Activated CD8-positive, alpha-beta memory T cell treated with anti-CD3 and anti-CD28 coated beads, Interleukin-2, amount 10 ng/mL, durations not matched to agents 7 days and 5 days (primary cell): ENCODE measurements at regions not wholly inside any gene's neighbourhood (a gene's known extent, or its start where the extent isn't known, plus 50 kb on each side); places are given as distances from the start of the nearest gene placed in this dataset.

Experiments used
- ATAC-seq: fragments of 150-1000 bp; cut with Tn5 transposase; one replicate; pipeline ENCODE4 v1.10.0; 2021; ENCODE audit warnings: moderate library complexity
- CTCF ChIA-PET: fragments of 350-600 bp; sonication (Branson Sonifier 250); formaldehyde crosslinking; loops from one replicate; lab custom pipeline; 2021; ENCODE audit warnings: antibody characterized with exemption; lab: Charles Lee
- DNase-seq: peaks from one replicate; pipeline ENCODE4 v3.0.0-alpha.2; 2020
- H3K27ac Mint-ChIP-seq: one replicate; pipeline ENCODE4 v1.8.0; 2021; ENCODE audit warnings: mild to moderate bottlenecking, mixed read lengths
- H3K27me3 Mint-ChIP-seq: one replicate; pipeline ENCODE4 v1.8.0; 2021; ENCODE audit warnings: mixed read lengths
- H3K36me3 Mint-ChIP-seq: one replicate; pipeline ENCODE4 v1.8.0; 2021; ENCODE audit warnings: mild to moderate bottlenecking, mixed read lengths
- H3K4me1 Mint-ChIP-seq: one replicate; pipeline ENCODE4 v1.8.0; 2021; ENCODE audit warnings: mixed read lengths
- H3K4me3 Mint-ChIP-seq: one replicate; pipeline ENCODE4 v1.8.0; 2021; ENCODE audit warnings: mild to moderate bottlenecking, moderate library complexity, mixed read lengths
- H3K9me3 Mint-ChIP-seq: one replicate; pipeline ENCODE4 v1.8.0; 2022; ENCODE audit warnings: low read depth, mixed read lengths

- Mint-ChIP-seq H3K4me3 (no peak overlapping the region), H3K27me3 (no peaks in the 10 kb centered on the region), H3K27ac (no peak overlapping the region), H3K9me3 (peaks cover 11% of the 10 kb centered on the region), H3K4me1 (no peaks in the 10 kb centered on the region), H3K36me3 (no peaks in the 10 kb centered on the region)
- DNase-seq (no peak), ATAC-seq (no peak)
- CTCF ChIA-PET: no interaction called here
These were observed 491.2 kb downstream of the PYDC2 start for GRCh38 chr3:191952186-191952585.

- no peaks in the 10 kb centered on the region for H3K27me3 Mint-ChIP-seq
- DNase-seq (no peak), ATAC-seq (no peak)
- peaks cover 11% of the 10 kb centered on the region for H3K9me3 Mint-ChIP-seq
- H3K27ac Mint-ChIP-seq: no peak overlapping the region
- no peaks in the 10 kb centered on the region for H3K36me3 Mint-ChIP-seq
- H3K4me3 Mint-ChIP-seq: no peak overlapping the region
- CTCF ChIA-PET: no interaction called here
- no peaks in the 10 kb centered on the region for H3K4me1 Mint-ChIP-seq
These were observed 491.6 kb downstream of the PYDC2 start for GRCh38 chr3:191952609-191953008.

- Mint-ChIP-seq H3K4me3 (no peak overlapping the region), H3K36me3 (no peaks in the 10 kb centered on the region), H3K27me3 (no peaks in the 10 kb centered on the region), H3K4me1 (no peaks in the 10 kb centered on the region), H3K9me3 (peaks cover 2% of the 10 kb centered on the region), H3K27ac (no peak overlapping the region)
- ATAC-seq (no peak), DNase-seq (no peak)
- CTCF ChIA-PET: no interaction called here
These were observed 498.2 kb downstream of the PYDC2 start for GRCh38 chr3:191958980-191959671.

- CTCF ChIA-PET: no interaction called here
These were observed 499.0 kb downstream of the PYDC2 start for GRCh38 chr3:191959876-191960413.

GRCh38 chr3:191961022-191961421 is 500.1 kb downstream of the PYDC2 start:
- no peak for ATAC-seq
- no peaks in the 10 kb centered on the region for H3K4me1 Mint-ChIP-seq
- CTCF ChIA-PET: no interaction called here
- no peaks in the 10 kb centered on the region for H3K36me3 Mint-ChIP-seq
- no peak overlapping the region for H3K27ac Mint-ChIP-seq
- peaks cover 2% of the 10 kb centered on the region for H3K9me3 Mint-ChIP-seq
- no peaks in the 10 kb centered on the region for H3K27me3 Mint-ChIP-seq
- H3K4me3 Mint-ChIP-seq: no peak overlapping the region
- no peak for DNase-seq

More at GRCh38 chr3:191959876-191960413, 499.0 kb downstream of the PYDC2 start:
- H3K9me3 Mint-ChIP-seq: peaks cover 2% of the 10 kb centered on the region
- H3K27me3 Mint-ChIP-seq: no peaks in the 10 kb centered on the region
- no peaks in the 10 kb centered on the region for H3K4me1 Mint-ChIP-seq
- no peaks in the 10 kb centered on the region for H3K36me3 Mint-ChIP-seq
- DNase-seq (no peak), ATAC-seq (no peak)
- H3K4me3 Mint-ChIP-seq: no peak overlapping the region
- no peak overlapping the region for H3K27ac Mint-ChIP-seq

- CTCF ChIA-PET: no interaction called here
- Mint-ChIP-seq H3K36me3 (no peaks in the 10 kb centered on the region), H3K9me3 (peaks cover 2% of the 10 kb centered on the region), H3K4me1 (no peaks in the 10 kb centered on the region), H3K27ac (no peak overlapping the region), H3K27me3 (no peaks in the 10 kb centered on the region), H3K4me3 (no peak overlapping the region)
- no peak for DNase-seq
- ATAC-seq: no peak
These were observed 500.6 kb downstream of the PYDC2 start for GRCh38 chr3:191961529-191961928.

- no peak overlapping the region for H3K27ac Mint-ChIP-seq
- no peaks in the 10 kb centered on the region for H3K27me3 Mint-ChIP-seq
These were observed 501.4 kb downstream of the PYDC2 start for GRCh38 chr3:191962324-191962723.

GRCh38 chr3:191963182-191963581 is 502.2 kb downstream of the PYDC2 start:
- no peak for ATAC-seq
- H3K36me3 Mint-ChIP-seq: no peaks in the 10 kb centered on the region

More at GRCh38 chr3:191962324-191962723, 501.4 kb downstream of the PYDC2 start:
- ATAC-seq (no peak), DNase-seq (no peak)
- H3K36me3 Mint-ChIP-seq: no peaks in the 10 kb centered on the region
- no peak overlapping the region for H3K4me3 Mint-ChIP-seq
- H3K9me3 Mint-ChIP-seq: no peaks in the 10 kb centered on the region
- no peaks in the 10 kb centered on the region for H3K4me1 Mint-ChIP-seq
- CTCF ChIA-PET: no interaction called here

GRCh38 chr3:191966556-191966955 is 505.6 kb downstream of the PYDC2 start:
- no peaks in the 10 kb centered on the region for H3K4me1 Mint-ChIP-seq
- DNase-seq (no peak), ATAC-seq (no peak)
- H3K36me3 Mint-ChIP-seq: no peaks in the 10 kb centered on the region
- H3K4me3 Mint-ChIP-seq: no peak overlapping the region
- CTCF ChIA-PET: no interaction called here
- H3K27me3 Mint-ChIP-seq: no peaks in the 10 kb centered on the region
- no peak overlapping the region for H3K27ac Mint-ChIP-seq
- no peaks in the 10 kb centered on the region for H3K9me3 Mint-ChIP-seq

More at GRCh38 chr3:191963182-191963581, 502.2 kb downstream of the PYDC2 start:
- Mint-ChIP-seq H3K9me3 (no peaks in the 10 kb centered on the region), H3K4me3 (no peak overlapping the region), H3K27me3 (no peaks in the 10 kb centered on the region), H3K4me1 (no peaks in the 10 kb centered on the region), H3K27ac (no peak overlapping the region)
- CTCF ChIA-PET: no interaction called here
- DNase-seq: no peak

- Mint-ChIP-seq H3K4me1 (no peaks in the 10 kb centered on the region), H3K9me3 (peaks cover 2% of the 10 kb centered on the region), H3K4me3 (no peak overlapping the region), H3K36me3 (no peaks in the 10 kb centered on the region), H3K27me3 (no peaks in the 10 kb centered on the region), H3K27ac (no peak overlapping the region)
- no peak for ATAC-seq
- DNase-seq: no peak
- CTCF ChIA-PET: no interaction called here
These were observed 507.3 kb downstream of the PYDC2 start for GRCh38 chr3:191968299-191968698.

GRCh38 chr3:191972714-191973398 is 511.9 kb downstream of the PYDC2 start:
- ATAC-seq (no peak), DNase-seq (no peak)
- no peaks in the 10 kb centered on the region for H3K27me3 Mint-ChIP-seq
- no peaks in the 10 kb centered on the region for H3K4me1 Mint-ChIP-seq
- H3K27ac Mint-ChIP-seq: no peak overlapping the region
- CTCF ChIA-PET: no interaction called here
- peaks cover 8% of the 10 kb centered on the region for H3K9me3 Mint-ChIP-seq
- H3K36me3 Mint-ChIP-seq: no peaks in the 10 kb centered on the region
- no peak overlapping the region for H3K4me3 Mint-ChIP-seq

GRCh38 chr3:191973820-191974219 is 512.9 kb downstream of the PYDC2 start:
- no peak for ATAC-seq
- Mint-ChIP-seq H3K9me3 (peaks cover 11% of the 10 kb centered on the region), H3K4me3 (no peak overlapping the region), H3K27me3 (no peaks in the 10 kb centered on the region), H3K4me1 (no peaks in the 10 kb centered on the region), H3K36me3 (no peaks in the 10 kb centered on the region), H3K27ac (no peak overlapping the region)
- DNase-seq: no peak
- CTCF ChIA-PET: no interaction called here

- Mint-ChIP-seq H3K9me3 (peaks cover 11% of the 10 kb centered on the region), H3K27ac (no peak overlapping the region), H3K27me3 (no peaks in the 10 kb centered on the region), H3K4me3 (no peak overlapping the region), H3K4me1 (no peaks in the 10 kb centered on the region), H3K36me3 (no peaks in the 10 kb centered on the region)
- DNase-seq: no peak
- CTCF ChIA-PET: no interaction called here
- no peak for ATAC-seq
These were observed 515.0 kb downstream of the PYDC2 start for GRCh38 chr3:191975936-191976335.

- H3K4me1 Mint-ChIP-seq: no peaks in the 10 kb centered on the region
- DNase-seq (no peak), ATAC-seq (no peak)
- H3K36me3 Mint-ChIP-seq: no peaks in the 10 kb centered on the region
- CTCF ChIA-PET: no interaction called here
- H3K27ac Mint-ChIP-seq: no peak overlapping the region
- peaks cover 10% of the 10 kb centered on the region for H3K9me3 Mint-ChIP-seq
- H3K27me3 Mint-ChIP-seq: no peaks in the 10 kb centered on the region
- H3K4me3 Mint-ChIP-seq: no peak overlapping the region
These were observed 519.5 kb downstream of the PYDC2 start for GRCh38 chr3:191980443-191980842.
